GM12878 (cell line): ENCODE measurements at regions not wholly inside any gene's neighbourhood (a gene's known extent, or its start where the extent isn't known, plus 50 kb on each side); places are given as distances from the start of the nearest gene placed in this dataset.

Source experiments
- ATAC-seq: fragments of 200-7000 bp; cut with Tn5 transposase; 3 replicates; pipeline ENCODE4 v1.9.1; 2020; ENCODE audit warnings: mild to moderate bottlenecking, moderate library complexity
- BruUV-seq: library from RNA; stranded (reverse); fragments of 400-500 nt; replicated peaks from 2 replicates; lab custom pipeline; 2021; lab: Mats Ljungman, UMichigan
- CTCF ChIA-PET: fragments of 300-600 bp; sonication (Branson Sonifier 250); formaldehyde crosslinking; extraction: SDS; loops from one replicate; lab custom pipeline; 2021; ENCODE audit warnings: inconsistent platforms; lab: Yijun Ruan, JAX
- POLR2A ChIA-PET: fragments of 350-600 bp; formaldehyde crosslinking; extraction: SDS; loops from one replicate; lab custom pipeline; 2021; ENCODE audit warnings: inconsistent platforms; lab: Charles Lee
- RAD21 ChIA-PET: fragments of 300-600 bp; sonication (Branson Sonifier 250); formaldehyde crosslinking; loops from one replicate; lab custom pipeline; 2023; ENCODE audit warnings: antibody characterized with exemption; ENCODE audit not compliant: unreplicated experiment; lab: Charles Lee
- SMC1A ChIA-PET: fragments of 300-600 bp; sonication (Branson Sonifier 250); formaldehyde crosslinking; loops from one replicate; lab custom pipeline; 2023; ENCODE audit not compliant: unreplicated experiment, uncharacterized antibody; lab: Charles Lee
- DNase-seq: peaks from one replicate; pipeline ENCODE4 v3.0.0-alpha.2; 2011; ENCODE audit warnings: low read depth, low spot score
- FAIRE-seq: peaks from 3 replicates; lab custom pipeline; 2011; peaks lifted over from hg19 to GRCh38; lab: Jason Lieb, UNC
- H2AFZ ChIP-seq: 2 replicates; pipeline ENCODE4 v1.6.0; 2011; ENCODE audit warnings: low read depth, low read length, control low read depth; ENCODE audit not compliant: control insufficient read depth
- H3K27ac ChIP-seq: 2 replicates; pipeline ENCODE4 v1.5.1; 2011; ENCODE audit warnings: control low read depth; ENCODE audit not compliant: control insufficient read depth, insufficient read depth
- H3K27me3 ChIP-seq, 2 experiments: replicated peaks in 1 of 2; 2 replicates each; pipeline versions ENCODE4 v1.6.0 to v1.6.1; 2011; ENCODE audit warnings: low read length in 1 of 2; ENCODE audit not compliant: control insufficient read depth in 2 of 2, insufficient read depth in 2 of 2
- H3K36me3 ChIP-seq, 2 experiments: 2 replicates each; pipeline ENCODE4 v1.5.1; 2011; ENCODE audit warnings: low read length in 1 of 2; ENCODE audit not compliant: control insufficient read depth in 2 of 2, insufficient read depth in 2 of 2
- H3K4me1 ChIP-seq: 2 replicates; pipeline ENCODE4 v1.6.1; 2011; ENCODE audit warnings: mild to moderate bottlenecking, low read length, moderate library complexity, mixed read lengths; ENCODE audit not compliant: control insufficient read depth, insufficient read depth
- H3K4me2 ChIP-seq: 2 replicates; pipeline ENCODE4 v1.6.0; 2011; ENCODE audit warnings: control low read depth; ENCODE audit not compliant: control insufficient read depth, insufficient read depth
- H3K4me3 ChIP-seq: fragments of 200-600 bp; sonication (generic); 2 replicates; pipeline ENCODE4 v1.5.1; 2016
- H3K79me2 ChIP-seq: 2 replicates; pipeline ENCODE4 v1.6.0; 2011; ENCODE audit warnings: low read length; ENCODE audit not compliant: control insufficient read depth, insufficient read depth
- H3K9ac ChIP-seq: 2 replicates; pipeline ENCODE4 v1.8.0; 2011; ENCODE audit warnings: low read length, control low read depth, mixed read lengths; ENCODE audit not compliant: control insufficient read depth, insufficient read depth
- H3K9me3 ChIP-seq: replicated peaks from 3 replicates; pipeline ENCODE4 v1.5.1; 2011; ENCODE audit warnings: mild to moderate bottlenecking, low read length; ENCODE audit not compliant: control insufficient read depth, insufficient read depth
- H4K20me1 ChIP-seq: 2 replicates; pipeline ENCODE4 v1.6.0; 2011; ENCODE audit not compliant: control insufficient read depth, insufficient read depth
- CBX3 ChIP-seq: fragments of 200-600 bp; sonication (generic); IDR thresholded peaks from 2 replicates; pipeline ENCODE4 v1.6.1; 2016; ENCODE audit warnings: low read depth, borderline replicate concordance
- CEBPB ChIP-seq, 2 experiments: fragments of 150-350 bp in 1 of 2; IDR thresholded peaks; 2 replicates each; pipeline ENCODE4 v1.6.1; 2012 to 2014; ENCODE audit warnings: low read depth in 2 of 2, low read length in 2 of 2, borderline replicate concordance in 1 of 2, inconsistent platforms in 1 of 2
- EGR1 ChIP-seq, 2 experiments: IDR thresholded peaks; 1 replicate in 1 of 2; 2 replicates in 1 of 2; pipeline ENCODE4 v1.6.1; 2011 to 2012; ENCODE audit warnings: low read depth in 2 of 2, low read length in 2 of 2, borderline replicate concordance in 1 of 2, mild to moderate bottlenecking in 1 of 2, moderate library complexity in 1 of 2
- IKZF2 ChIP-seq, 2 experiments: fragments of 450-650 bp; IDR thresholded peaks; 2 replicates each; pipeline ENCODE4 v1.6.1; 2017; ENCODE audit warnings: mild to moderate bottlenecking in 2 of 2, moderate library complexity in 2 of 2
- KDM1A ChIP-seq: fragments of 200-600 bp; sonication (generic); IDR thresholded peaks from 2 replicates; pipeline ENCODE4 v1.6.1; 2016; ENCODE audit warnings: borderline replicate concordance
- MTA2 ChIP-seq: fragments of 450-650 bp; IDR thresholded peaks from 2 replicates; pipeline ENCODE4 v1.6.1; 2016; ENCODE audit warnings: low read depth, mild to moderate bottlenecking, moderate library complexity
- SMARCA5 ChIP-seq: fragments of 450-650 bp; IDR thresholded peaks from 2 replicates; pipeline ENCODE4 v1.6.1; 2017; ENCODE audit warnings: mild to moderate bottlenecking
- YBX1 ChIP-seq: fragments of 450-650 bp; IDR thresholded peaks from 2 replicates; pipeline ENCODE4 v1.6.1; 2016; ENCODE audit warnings: antibody characterized with exemption
- ZBED1 ChIP-seq: IDR thresholded peaks from 2 replicates; pipeline ENCODE4 v1.6.1; 2016; ENCODE audit warnings: borderline replicate concordance
- WGBS: methylation state at CpG from one replicate; pipeline ENCODE4 v1.1.6; 2016; ENCODE audit warnings: low lambda C conversion rate; ENCODE audit not compliant: insufficient replicate concordance, insufficient coverage; ENCODE audit errors: missing lambda C conversion rate; 5-methylcytosine and 5-hydroxymethylcytosine counted together
- in situ Hi-C: fragments of 300-500 bp; cut with MboI; formaldehyde crosslinking; loops from 9 replicates; pipeline ENCODE4 v1.14.3; 2018; ENCODE audit warnings: mixed read lengths
- intact Hi-C: fragments of 100-400 bp; cut with micrococcal nuclease; formaldehyde crosslinking; loops from one replicate; pipeline ENCODE4 v1.14.2; 2022; ENCODE audit not compliant: unreplicated experiment
- TF ChIP-seq, protein P1 (sequence below): fragments of 450-650 bp; IDR thresholded peaks from 2 replicates; pipeline ENCODE4 v1.6.1; 2016; ENCODE audit warnings: mild to moderate bottlenecking, moderate library complexity, borderline replicate concordance
- TF ChIP-seq, protein P2 (sequence below): IDR thresholded peaks from 2 replicates; pipeline ENCODE4 v1.6.1; 2011; ENCODE audit warnings: low read depth, mild to moderate bottlenecking, low read length, moderate library complexity, borderline replicate concordance; ENCODE audit errors: extremely low read depth
- TF ChIP-seq, protein P3 (sequence below): fragments of 450-650 bp; IDR thresholded peaks from 2 replicates; pipeline ENCODE4 v1.6.1; 2017; ENCODE audit warnings: mild to moderate bottlenecking, moderate library complexity

DNA sequence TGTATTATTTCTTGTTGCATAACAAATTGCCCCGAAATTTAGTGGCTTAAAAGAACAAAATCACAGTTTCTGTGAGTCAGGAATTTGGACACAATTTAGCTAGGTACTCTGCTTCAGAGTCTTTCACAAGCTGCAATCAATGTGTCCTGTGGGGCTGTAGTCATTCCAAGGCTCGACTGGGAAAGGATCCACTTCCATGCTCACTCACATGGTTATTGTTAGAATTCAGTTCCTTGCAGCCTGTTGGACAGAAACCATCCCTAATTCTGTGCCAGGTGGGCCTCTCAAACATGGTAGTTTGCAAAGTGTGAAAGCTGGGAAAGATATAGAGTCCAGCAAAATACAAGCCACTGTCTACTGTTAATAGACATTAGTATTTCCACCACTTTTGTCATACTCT, 59.7 kb upstream of the ARID2 start:
- FAIRE-seq (no peak), DNase-seq (no peak), ATAC-seq (no peak)
- Histone ChIP-seq H3K4me1 (peaks cover 19% of the 10 kb centered on the region), H2AFZ (no peak overlapping the region), H3K27ac (no peak overlapping the region), H3K9ac (no peak overlapping the region), H3K36me3 (no peaks in the 10 kb centered on the region), H4K20me1 (no peaks in the 10 kb centered on the region), H3K4me2 (peak overlapping the region; percentile 85), H3K27me3 (no peaks in the 10 kb centered on the region), H3K79me2 (no peaks in the 10 kb centered on the region), H3K4me3 (peak overlapping the region; percentile 10; the same call in 1 of the 2 replicates), H3K9me3 (no peaks in the 10 kb centered on the region)
- BruUV-seq = no TSS peak
- in situ Hi-C loops (no loop called here), intact Hi-C loops (loop anchor here (2.0 to 5.0 kb wide), 3 partner anchors 57 to 127 kb away; no protein-coding TSS in a partner anchor)
- CTCF ChIA-PET = interaction anchor here (0.8 to 2.4 kb wide), 4 partner anchors 48 to 126 kb away, joined by 3 to 13 read pairs (median 6); no protein-coding TSS in a partner anchor
- POLR2A ChIA-PET = interaction anchor here (1.2 kb wide), 1 partner anchor 10 kb away, joined by 4 read pairs; no protein-coding TSS in a partner anchor
- RAD21 ChIA-PET = interaction anchor here (0.6 to 2.9 kb wide), 5 partner anchors 50 to 125 kb away, joined by 3 to 15 read pairs (median 3); no protein-coding TSS in a partner anchor
- WGBS = 29% methylated on average over 2 of the region's 2 CpGs
- SMC1A ChIA-PET = interaction anchor here (0.5 to 2.9 kb wide), 7 partner anchors 10 to 1453 kb away, joined by 3 to 20 read pairs (median 3); no protein-coding TSS in a partner anchor
- TF ChIP-seq SMARCA5 (no peak), CBX3 (no peak), KDM1A (no peak), IKZF2 (IDR thresholded peaks at IDR 0.05) (no peak), EGR1 (IDR thresholded peaks at IDR 0.05; ENCODE audit: borderline replicate concordance in 1 of 2, low read depth in 2 of 2, low read length in 2 of 2) (no peak), CEBPB (IDR thresholded peaks at IDR 0.05; ENCODE audit: borderline replicate concordance in 1 of 2, low read depth in 2 of 2, low read length in 2 of 2) (no peak), ZBED1 (no peak), MTA2 (no peak), YBX1 (no peak)
- TF ChIP-seq, protein P1, sequence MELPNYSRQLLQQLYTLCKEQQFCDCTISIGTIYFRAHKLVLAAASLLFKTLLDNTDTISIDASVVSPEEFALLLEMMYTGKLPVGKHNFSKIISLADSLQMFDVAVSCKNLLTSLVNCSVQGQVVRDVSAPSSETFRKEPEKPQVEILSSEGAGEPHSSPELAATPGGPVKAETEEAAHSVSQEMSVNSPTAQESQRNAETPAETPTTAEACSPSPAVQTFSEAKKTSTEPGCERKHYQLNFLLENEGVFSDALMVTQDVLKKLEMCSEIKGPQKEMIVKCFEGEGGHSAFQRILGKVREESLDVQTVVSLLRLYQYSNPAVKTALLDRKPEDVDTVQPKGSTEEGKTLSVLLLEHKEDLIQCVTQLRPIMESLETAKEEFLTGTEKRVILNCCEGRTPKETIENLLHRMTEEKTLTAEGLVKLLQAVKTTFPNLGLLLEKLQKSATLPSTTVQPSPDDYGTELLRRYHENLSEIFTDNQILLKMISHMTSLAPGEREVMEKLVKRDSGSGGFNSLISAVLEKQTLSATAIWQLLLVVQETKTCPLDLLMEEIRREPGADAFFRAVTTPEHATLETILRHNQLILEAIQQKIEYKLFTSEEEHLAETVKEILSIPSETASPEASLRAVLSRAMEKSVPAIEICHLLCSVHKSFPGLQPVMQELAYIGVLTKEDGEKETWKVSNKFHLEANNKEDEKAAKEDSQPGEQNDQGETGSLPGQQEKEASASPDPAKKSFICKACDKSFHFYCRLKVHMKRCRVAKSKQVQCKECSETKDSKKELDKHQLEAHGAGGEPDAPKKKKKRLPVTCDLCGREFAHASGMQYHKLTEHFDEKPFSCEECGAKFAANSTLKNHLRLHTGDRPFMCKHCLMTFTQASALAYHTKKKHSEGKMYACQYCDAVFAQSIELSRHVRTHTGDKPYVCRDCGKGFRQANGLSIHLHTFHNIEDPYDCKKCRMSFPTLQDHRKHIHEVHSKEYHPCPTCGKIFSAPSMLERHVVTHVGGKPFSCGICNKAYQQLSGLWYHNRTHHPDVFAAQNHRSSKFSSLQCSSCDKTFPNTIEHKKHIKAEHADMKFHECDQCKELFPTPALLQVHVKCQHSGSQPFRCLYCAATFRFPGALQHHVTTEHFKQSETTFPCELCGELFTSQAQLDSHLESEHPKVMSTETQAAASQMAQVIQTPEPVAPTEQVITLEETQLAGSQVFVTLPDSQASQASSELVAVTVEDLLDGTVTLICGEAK = no peak
- TF ChIP-seq, protein P2, sequence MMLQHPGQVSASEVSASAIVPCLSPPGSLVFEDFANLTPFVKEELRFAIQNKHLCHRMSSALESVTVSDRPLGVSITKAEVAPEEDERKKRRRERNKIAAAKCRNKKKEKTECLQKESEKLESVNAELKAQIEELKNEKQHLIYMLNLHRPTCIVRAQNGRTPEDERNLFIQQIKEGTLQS = no peak
- TF ChIP-seq, protein P3, sequence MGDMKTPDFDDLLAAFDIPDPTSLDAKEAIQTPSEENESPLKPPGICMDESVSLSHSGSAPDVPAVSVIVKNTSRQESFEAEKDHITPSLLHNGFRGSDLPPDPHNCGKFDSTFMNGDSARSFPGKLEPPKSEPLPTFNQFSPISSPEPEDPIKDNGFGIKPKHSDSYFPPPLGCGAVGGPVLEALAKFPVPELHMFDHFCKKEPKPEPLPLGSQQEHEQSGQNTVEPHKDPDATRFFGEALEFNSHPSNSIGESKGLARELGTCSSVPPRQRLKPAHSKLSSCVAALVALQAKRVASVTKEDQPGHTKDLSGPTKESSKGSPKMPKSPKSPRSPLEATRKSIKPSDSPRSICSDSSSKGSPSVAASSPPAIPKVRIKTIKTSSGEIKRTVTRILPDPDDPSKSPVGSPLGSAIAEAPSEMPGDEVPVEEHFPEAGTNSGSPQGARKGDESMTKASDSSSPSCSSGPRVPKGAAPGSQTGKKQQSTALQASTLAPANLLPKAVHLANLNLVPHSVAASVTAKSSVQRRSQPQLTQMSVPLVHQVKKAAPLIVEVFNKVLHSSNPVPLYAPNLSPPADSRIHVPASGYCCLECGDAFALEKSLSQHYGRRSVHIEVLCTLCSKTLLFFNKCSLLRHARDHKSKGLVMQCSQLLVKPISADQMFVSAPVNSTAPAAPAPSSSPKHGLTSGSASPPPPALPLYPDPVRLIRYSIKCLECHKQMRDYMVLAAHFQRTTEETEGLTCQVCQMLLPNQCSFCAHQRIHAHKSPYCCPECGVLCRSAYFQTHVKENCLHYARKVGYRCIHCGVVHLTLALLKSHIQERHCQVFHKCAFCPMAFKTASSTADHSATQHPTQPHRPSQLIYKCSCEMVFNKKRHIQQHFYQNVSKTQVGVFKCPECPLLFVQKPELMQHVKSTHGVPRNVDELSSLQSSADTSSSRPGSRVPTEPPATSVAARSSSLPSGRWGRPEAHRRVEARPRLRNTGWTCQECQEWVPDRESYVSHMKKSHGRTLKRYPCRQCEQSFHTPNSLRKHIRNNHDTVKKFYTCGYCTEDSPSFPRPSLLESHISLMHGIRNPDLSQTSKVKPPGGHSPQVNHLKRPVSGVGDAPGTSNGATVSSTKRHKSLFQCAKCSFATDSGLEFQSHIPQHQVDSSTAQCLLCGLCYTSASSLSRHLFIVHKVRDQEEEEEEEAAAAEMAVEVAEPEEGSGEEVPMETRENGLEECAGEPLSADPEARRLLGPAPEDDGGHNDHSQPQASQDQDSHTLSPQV = no peak
